C4-2B (cell line): ENCODE measurements at regions not wholly inside any gene's neighbourhood (a gene's known extent, or its start where the extent isn't known, plus 50 kb on each side); places are given as distances from the start of the nearest gene placed in this dataset.
"Not testable (repeated sequence)": the region's sequence is repeated elsewhere in the genome, so short reads cannot be mapped to it uniquely, and the experiment has no call there.

Experiments
- ZFX ChIP-seq: fragments of 450-650 bp; IDR thresholded peaks from 2 replicates; pipeline ENCODE4 v1.6.1; 2017
- TF ChIP-seq, protein P1 (sequence below): fragments of 450-650 bp; conservative IDR thresholded peaks from 2 replicates; pipeline ENCODE4 v1.5.1; 2017; ENCODE audit warnings: mild to moderate bottlenecking

- TF ChIP-seq, protein P1, sequence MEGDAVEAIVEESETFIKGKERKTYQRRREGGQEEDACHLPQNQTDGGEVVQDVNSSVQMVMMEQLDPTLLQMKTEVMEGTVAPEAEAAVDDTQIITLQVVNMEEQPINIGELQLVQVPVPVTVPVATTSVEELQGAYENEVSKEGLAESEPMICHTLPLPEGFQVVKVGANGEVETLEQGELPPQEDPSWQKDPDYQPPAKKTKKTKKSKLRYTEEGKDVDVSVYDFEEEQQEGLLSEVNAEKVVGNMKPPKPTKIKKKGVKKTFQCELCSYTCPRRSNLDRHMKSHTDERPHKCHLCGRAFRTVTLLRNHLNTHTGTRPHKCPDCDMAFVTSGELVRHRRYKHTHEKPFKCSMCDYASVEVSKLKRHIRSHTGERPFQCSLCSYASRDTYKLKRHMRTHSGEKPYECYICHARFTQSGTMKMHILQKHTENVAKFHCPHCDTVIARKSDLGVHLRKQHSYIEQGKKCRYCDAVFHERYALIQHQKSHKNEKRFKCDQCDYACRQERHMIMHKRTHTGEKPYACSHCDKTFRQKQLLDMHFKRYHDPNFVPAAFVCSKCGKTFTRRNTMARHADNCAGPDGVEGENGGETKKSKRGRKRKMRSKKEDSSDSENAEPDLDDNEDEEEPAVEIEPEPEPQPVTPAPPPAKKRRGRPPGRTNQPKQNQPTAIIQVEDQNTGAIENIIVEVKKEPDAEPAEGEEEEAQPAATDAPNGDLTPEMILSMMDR, result not testable (repeated sequence)
- not testable (repeated sequence) for TF ChIP-seq ZFX
Measured at GRCh38 chr10:47711428-47711827, 52.0 kb downstream of the SYT15B start.
